OCI-LY1 (cell line): ENCODE measurements at regions not wholly inside any gene's neighbourhood (a gene's known extent, or its start where the extent isn't known, plus 50 kb on each side); places are given as distances from the start of the nearest gene placed in this dataset.
"Not testable (repeated sequence)": the region's sequence is repeated elsewhere in the genome, so short reads cannot be mapped to it uniquely, and the experiment has no call there.

Experiments
- EZH2 ChIP-seq: fragments of 200-600 bp; sonication (generic), shearing (Covaris generic); IDR thresholded peaks from 2 replicates; pipeline ENCODE4 v1.8.0; 2017; ENCODE audit warnings: borderline replicate concordance, mixed run types, mild to moderate bottlenecking, antibody characterized with exemption, low read length, moderate library complexity, mixed read lengths
- TF ChIP-seq, protein P1 (sequence below): fragments of 200-600 bp; sonication (generic), shearing (Covaris generic); IDR thresholded peaks from 2 replicates; pipeline ENCODE4 v1.5.1; 2017; ENCODE audit warnings: mild to moderate bottlenecking, antibody characterized with exemption, low read length, moderate library complexity, mixed read lengths

DNA sequence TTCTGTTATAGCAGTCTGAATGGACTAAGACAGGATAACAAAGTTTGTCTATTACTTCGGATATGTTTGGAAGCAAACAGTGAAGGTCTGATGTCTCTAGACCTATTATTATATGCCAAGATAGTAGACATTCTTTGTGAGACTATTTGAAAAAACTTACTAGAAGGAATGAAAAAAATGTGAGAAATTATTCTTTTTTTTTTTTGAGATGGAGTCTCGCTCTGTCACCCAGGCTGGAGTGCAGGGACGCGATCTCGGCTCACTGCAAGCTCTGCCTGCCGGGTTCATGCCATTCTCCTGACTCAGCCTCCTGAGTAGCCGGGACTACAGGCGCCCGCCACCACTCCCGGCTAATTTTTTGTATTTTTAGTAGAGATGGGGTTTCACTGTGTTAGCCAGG, 690.7 kb upstream of the SLC35B3 start:
- TF ChIP-seq, protein P1, sequence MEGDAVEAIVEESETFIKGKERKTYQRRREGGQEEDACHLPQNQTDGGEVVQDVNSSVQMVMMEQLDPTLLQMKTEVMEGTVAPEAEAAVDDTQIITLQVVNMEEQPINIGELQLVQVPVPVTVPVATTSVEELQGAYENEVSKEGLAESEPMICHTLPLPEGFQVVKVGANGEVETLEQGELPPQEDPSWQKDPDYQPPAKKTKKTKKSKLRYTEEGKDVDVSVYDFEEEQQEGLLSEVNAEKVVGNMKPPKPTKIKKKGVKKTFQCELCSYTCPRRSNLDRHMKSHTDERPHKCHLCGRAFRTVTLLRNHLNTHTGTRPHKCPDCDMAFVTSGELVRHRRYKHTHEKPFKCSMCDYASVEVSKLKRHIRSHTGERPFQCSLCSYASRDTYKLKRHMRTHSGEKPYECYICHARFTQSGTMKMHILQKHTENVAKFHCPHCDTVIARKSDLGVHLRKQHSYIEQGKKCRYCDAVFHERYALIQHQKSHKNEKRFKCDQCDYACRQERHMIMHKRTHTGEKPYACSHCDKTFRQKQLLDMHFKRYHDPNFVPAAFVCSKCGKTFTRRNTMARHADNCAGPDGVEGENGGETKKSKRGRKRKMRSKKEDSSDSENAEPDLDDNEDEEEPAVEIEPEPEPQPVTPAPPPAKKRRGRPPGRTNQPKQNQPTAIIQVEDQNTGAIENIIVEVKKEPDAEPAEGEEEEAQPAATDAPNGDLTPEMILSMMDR = not testable (repeated sequence)
- TF ChIP-seq EZH2 = not testable (repeated sequence)
